H1 (cell line): ENCODE measurements at regions not wholly inside any gene's neighbourhood (a gene's known extent, or its start where the extent isn't known, plus 50 kb on each side); places are given as distances from the start of the nearest gene placed in this dataset.

Experiments
- CTCF ChIA-PET: fragments of 300-600 bp; sonication (Branson Sonifier 250); formaldehyde crosslinking; loops from one replicate; lab custom pipeline; 2021; ENCODE audit not compliant: partially characterized antibody; lab: Charles Lee
- POLR2A ChIA-PET: fragments of 300-600 bp; sonication (Branson Sonifier 250); formaldehyde crosslinking; loops from one replicate; lab custom pipeline; 2021; ENCODE audit warnings: inconsistent platforms; ENCODE audit not compliant: partially characterized antibody; lab: Charles Lee
- DNase-seq, 2 experiments: peaks; one replicate each; pipeline versions ENCODE4 v3.0.0 to v3.0.0-alpha.2; 2010 to 2022; ENCODE audit warnings: low spot score in 2 of 2, low read depth in 1 of 2, mixed read lengths in 1 of 2
- FAIRE-seq: peaks from 2 replicates; lab custom pipeline; 2011; peaks lifted over from hg19 to GRCh38; lab: Jason Lieb, UNC
- H2AFZ ChIP-seq: 2 replicates; pipeline ENCODE4 v1.8.1; 2012; ENCODE audit warnings: low read length, inconsistent platforms
- H2AK5ac ChIP-seq: 2 replicates; pipeline ENCODE4 v1.6.1; 2013; ENCODE audit warnings: low read depth, low read length
- H2BK120ac ChIP-seq: replicated peaks from 2 replicates; pipeline ENCODE3; 2013; ENCODE audit warnings: low read depth, low read length, inconsistent platforms
- H2BK12ac ChIP-seq: 2 replicates; pipeline ENCODE4 v1.6.1; 2013; ENCODE audit warnings: low read depth, low read length
- H2BK15ac ChIP-seq: 2 replicates; pipeline ENCODE4 v1.6.1; 2013; ENCODE audit warnings: low read length
- H2BK20ac ChIP-seq: 2 replicates; pipeline ENCODE4 v1.6.1; 2013; ENCODE audit warnings: low read length
- H2BK5ac ChIP-seq: 2 replicates; pipeline ENCODE4 v1.6.1; 2013; ENCODE audit warnings: low read depth, low read length
- H3K14ac ChIP-seq: 2 replicates; pipeline ENCODE4 v1.6.1; 2013; ENCODE audit warnings: inconsistent platforms; ENCODE audit not compliant: insufficient read length
- H3K18ac ChIP-seq: 2 replicates; pipeline ENCODE4 v1.6.1; 2013; ENCODE audit warnings: low read length; ENCODE audit errors: extremely low read depth
- H3K23ac ChIP-seq: 2 replicates; pipeline ENCODE4 v1.6.1; 2013; ENCODE audit warnings: inconsistent platforms; ENCODE audit not compliant: insufficient read length
- H3K23me2 ChIP-seq: 2 replicates; pipeline ENCODE4 v1.6.1; 2013; ENCODE audit warnings: low read depth, low read length
- H3K27ac ChIP-seq: 2 replicates; pipeline ENCODE4 v1.6.1; 2011; ENCODE audit warnings: low read depth, low read length, inconsistent platforms
- H3K27me3 ChIP-seq, 4 experiments: replicated peaks in 1 of 4; 1 replicate in 1 of 4; 2 replicates in 3 of 4; pipeline versions ENCODE4 v1.6.1 to v1.8.1; 2011 to 2013; ENCODE audit warnings: low read length in 3 of 4, mild to moderate bottlenecking in 3 of 4, inconsistent platforms in 2 of 4, mixed read lengths in 2 of 4, moderate library complexity in 1 of 4; ENCODE audit not compliant: control insufficient read depth in 3 of 4, insufficient read depth in 3 of 4; ENCODE audit errors: extremely low read depth in 1 of 4
- H3K36me3 ChIP-seq, 4 experiments: 2 replicates each; pipeline versions ENCODE4 v1.6.1 to v1.8.1; 2011 to 2013; ENCODE audit warnings: mild to moderate bottlenecking in 4 of 4, low read length in 3 of 4, moderate library complexity in 2 of 4, control low read depth in 1 of 4, inconsistent platforms in 1 of 4; ENCODE audit not compliant: insufficient read depth in 4 of 4, control insufficient read depth in 2 of 4
- H3K4ac ChIP-seq: replicated peaks from 2 replicates; pipeline ENCODE3; 2013; ENCODE audit warnings: low read length, low read depth, mixed read lengths, inconsistent platforms; ENCODE audit not compliant: insufficient read length
- H3K4me1 ChIP-seq, 4 experiments: replicated peaks in 1 of 4; 1 replicate in 1 of 4; 2 replicates in 3 of 4; pipeline versions ENCODE4 v1.6.1 to v1.8.1; 2011 to 2013; ENCODE audit warnings: low read length in 3 of 4, inconsistent platforms in 2 of 4, mixed read lengths in 1 of 4; ENCODE audit not compliant: insufficient read depth in 4 of 4, control insufficient read depth in 3 of 4
- H3K4me2 ChIP-seq, 2 experiments: 2 replicates each; pipeline versions ENCODE4 v1.6.1 to v1.8.1; 2011 to 2013; ENCODE audit warnings: low read depth in 2 of 2, low read length in 2 of 2, control low read depth in 1 of 2, inconsistent platforms in 1 of 2, mild to moderate bottlenecking in 1 of 2; ENCODE audit not compliant: insufficient read depth in 1 of 2
- H3K4me3 ChIP-seq, 4 experiments: fragments of 200-600, 300-600 bp in 1 of 4; sonication (generic), shearing (Covaris generic), sonication (Bioruptor Twin) in 1 of 4; 2 replicates each; pipeline versions ENCODE4 v1.5.1 to v1.8.1; 2011 to 2016; ENCODE audit warnings: low read length in 4 of 4, low read depth in 3 of 4, control low read depth in 2 of 4, inconsistent platforms in 2 of 4, mild to moderate bottlenecking in 2 of 4, mixed read lengths in 1 of 4, moderate library complexity in 1 of 4; ENCODE audit not compliant: insufficient read depth in 2 of 4; ENCODE audit errors: extremely low read depth in 1 of 4
- H3K56ac ChIP-seq: replicated peaks from 2 replicates; pipeline ENCODE3; 2013; ENCODE audit warnings: low read depth, mild to moderate bottlenecking, mixed read lengths, low read length, inconsistent platforms; ENCODE audit not compliant: insufficient read length
- H3K79me1 ChIP-seq: 2 replicates; pipeline ENCODE4 v1.6.1; 2013; ENCODE audit warnings: low read depth, low read length, control low read depth
- H3K79me2 ChIP-seq, 2 experiments: 2 replicates each; pipeline versions ENCODE4 v1.6.1 to v1.8.1; 2012 to 2013; ENCODE audit warnings: low read length in 2 of 2, mild to moderate bottlenecking in 2 of 2, inconsistent platforms in 1 of 2; ENCODE audit not compliant: insufficient read depth in 2 of 2, control insufficient read depth in 1 of 2
- H3K9ac ChIP-seq, 4 experiments: replicated peaks in 1 of 4; 1 replicate in 1 of 4; 2 replicates in 3 of 4; pipeline versions ENCODE4 v1.6.1 to v1.8.1; 2011 to 2013; ENCODE audit warnings: low read depth in 3 of 4, low read length in 3 of 4, control low read depth in 2 of 4, mild to moderate bottlenecking in 2 of 4, moderate library complexity in 2 of 4, inconsistent platforms in 1 of 4; ENCODE audit errors: extremely low read depth in 1 of 4
- H3K9me3 ChIP-seq, 2 experiments: 2 replicates each; pipeline versions ENCODE4 v1.6.1 to v1.8.1; 2012 to 2013; ENCODE audit warnings: mild to moderate bottlenecking in 2 of 2, moderate library complexity in 2 of 2, control low read depth in 1 of 2, inconsistent platforms in 1 of 2, low read depth in 1 of 2, low read length in 1 of 2, mixed read lengths in 1 of 2; ENCODE audit not compliant: insufficient read depth in 2 of 2
- H4K20me1 ChIP-seq, 2 experiments: replicated peaks in 1 of 2; 2 replicates each; pipeline versions ENCODE3 to v1.8.1; 2011 to 2013; ENCODE audit warnings: inconsistent platforms in 2 of 2, low read length in 2 of 2, mild to moderate bottlenecking in 1 of 2; ENCODE audit not compliant: insufficient read depth in 2 of 2, control insufficient read depth in 1 of 2
- H4K5ac ChIP-seq: 2 replicates; pipeline ENCODE4 v1.6.1; 2013; ENCODE audit warnings: low read length, low read depth, mixed read lengths, inconsistent platforms; ENCODE audit not compliant: insufficient read length
- H4K8ac ChIP-seq: 2 replicates; pipeline ENCODE4 v1.8.0; 2013; ENCODE audit warnings: mild to moderate bottlenecking, moderate library complexity, low read length, inconsistent platforms; ENCODE audit not compliant: insufficient read depth; ENCODE audit errors: extremely low read depth
- H4K91ac ChIP-seq: replicated peaks from 2 replicates; pipeline ENCODE3; 2013; ENCODE audit warnings: low read length, mixed read lengths, inconsistent platforms; ENCODE audit not compliant: insufficient read length
- CBX8 ChIP-seq: fragments of 300-800, 300-1000 bp; sonication (generic); IDR thresholded peaks from 2 replicates; pipeline ENCODE4 v1.7.1; 2016; ENCODE audit warnings: low read depth, low read length, borderline replicate concordance
- CEBPB ChIP-seq: IDR thresholded peaks from 2 replicates; pipeline ENCODE4 v1.6.1; 2012; ENCODE audit warnings: low read depth, low read length
- CHD1 ChIP-seq: IDR thresholded peaks from 2 replicates; pipeline ENCODE4 v1.6.1; 2012; ENCODE audit warnings: low read depth, low read length, improper control_type of control experiment
- CHD2 ChIP-seq: IDR thresholded peaks from 2 replicates; pipeline ENCODE4 v1.6.1; 2012; ENCODE audit warnings: low read length, improper control_type of control experiment
- CREB1 ChIP-seq: IDR thresholded peaks from 2 replicates; pipeline ENCODE4 v1.6.1; 2012; ENCODE audit warnings: inconsistent platforms
- E2F6 ChIP-seq: IDR thresholded peaks from 2 replicates; pipeline ENCODE4 v1.6.1; 2012; ENCODE audit warnings: inconsistent platforms
- HDAC6 ChIP-seq: IDR thresholded peaks from one replicate; pipeline ENCODE4 v1.7.1; 2012; ENCODE audit warnings: low read depth, mild to moderate bottlenecking, inconsistent platforms, low read length, moderate library complexity
- JUND ChIP-seq: IDR thresholded peaks from 2 replicates; pipeline ENCODE4 v1.6.1; 2011; ENCODE audit warnings: mild to moderate bottlenecking, improper control_type of control experiment, low read length
- NRF1 ChIP-seq: IDR thresholded peaks from 2 replicates; pipeline ENCODE4 v1.6.1; 2011; ENCODE audit warnings: mild to moderate bottlenecking, low read depth, low read length, improper control_type of control experiment
- PHF8 ChIP-seq: fragments of 200-600 bp; sonication (generic); conservative IDR thresholded peaks from 2 replicates; pipeline ENCODE4 v1.7.1; 2012; ENCODE audit warnings: low read depth, mild to moderate bottlenecking, inconsistent platforms, low read length, moderate library complexity
- POLR2AphosphoS5 ChIP-seq: IDR thresholded peaks from 2 replicates; pipeline ENCODE4 v1.6.1; 2011; ENCODE audit warnings: low read depth, low read length
- RAD21 ChIP-seq, 2 experiments: IDR thresholded peaks in 1 of 2; conservative IDR thresholded peaks in 1 of 2; 2 replicates each; pipeline ENCODE4 v1.6.1; 2011; ENCODE audit warnings: low read depth in 2 of 2, low read length in 2 of 2, improper control_type of control experiment in 1 of 2, inconsistent platforms in 1 of 2, mild to moderate bottlenecking in 1 of 2, moderate library complexity in 1 of 2
- SIX5 ChIP-seq: IDR thresholded peaks from 2 replicates; pipeline ENCODE4 v1.6.1; 2011; ENCODE audit warnings: mild to moderate bottlenecking, low read depth, low read length
- SP2 ChIP-seq: IDR thresholded peaks from 2 replicates; pipeline ENCODE4 v1.6.1; 2012; ENCODE audit warnings: mild to moderate bottlenecking, low read length, inconsistent platforms
- TAF1 ChIP-seq: IDR thresholded peaks from 2 replicates; pipeline ENCODE4 v1.6.1; 2011; ENCODE audit warnings: mild to moderate bottlenecking, low read depth, low read length
- TCF12 ChIP-seq: IDR thresholded peaks from 2 replicates; pipeline ENCODE4 v1.6.1; 2011; ENCODE audit warnings: low read depth, mild to moderate bottlenecking, low read length
- TEAD4 ChIP-seq: IDR thresholded peaks from 2 replicates; pipeline ENCODE4 v1.6.1; 2012; ENCODE audit warnings: low read depth, low read length, inconsistent platforms, mixed read lengths
- WGBS, 2 experiments: shearing (Covaris generic) in 1 of 2; methylation state at CpG; one replicate each; pipeline versions ENCODE4 v1.1.6 to v1.1.7; 2013 to 2015; ENCODE audit warnings: low lambda C conversion rate in 2 of 2, mixed read lengths in 2 of 2, inconsistent platforms in 1 of 2, low coverage in 1 of 2, missing lambda C conversion rate in 1 of 2; ENCODE audit not compliant: insufficient replicate concordance in 2 of 2, insufficient coverage in 1 of 2, insufficient read length in 1 of 2; ENCODE audit errors: extremely low coverage in 1 of 2, missing lambda C conversion rate in 1 of 2; 5-methylcytosine and 5-hydroxymethylcytosine counted together

- H2AK5ac ChIP-seq: no peak overlapping the region
- H3K23ac ChIP-seq: no peak overlapping the region
- H4K91ac ChIP-seq: no peak overlapping the region
- no peak overlapping the region for H3K14ac ChIP-seq
- H3K23me2 ChIP-seq: 0 out of 2 replicates have a peak, but pooled peaks cover 1% of the 10 kb centered on the region
- H2BK15ac ChIP-seq: no peak overlapping the region
- no peak overlapping the region for H2BK5ac ChIP-seq
- no peaks in the 10 kb centered on the region for H3K27me3 ChIP-seq
- no peaks in the 10 kb centered on the region for H3K36me3 ChIP-seq
- H3K79me1 ChIP-seq: no peaks in the 10 kb centered on the region
- no peak overlapping the region for H2BK120ac ChIP-seq
- no peak overlapping the region for H3K4me3 ChIP-seq
- POLR2A ChIA-PET: no interaction called here
- CTCF ChIA-PET: no interaction called here
- no peak overlapping the region for H2BK20ac ChIP-seq
- H3K56ac ChIP-seq: no peak overlapping the region
- no peaks in the 10 kb centered on the region for H3K9me3 ChIP-seq
- WGBS, 2 experiments: 73% methylated on average over 1 of the region's 1 CpG; no CpG with 5 or more reads in 1 of the 2 experiments
- H4K20me1 ChIP-seq: no peaks in the 10 kb centered on the region
- no peaks in the 10 kb centered on the region for H3K4me1 ChIP-seq
- no peak overlapping the region for H4K5ac ChIP-seq
- no peaks in the 10 kb centered on the region for H3K79me2 ChIP-seq
- no peak overlapping the region for H3K9ac ChIP-seq
- H2AFZ ChIP-seq: no peak overlapping the region
- FAIRE-seq (no peak), DNase-seq (no peak)
- H2BK12ac ChIP-seq: no peak overlapping the region
- H3K18ac ChIP-seq: no peak overlapping the region
- no peak overlapping the region for H3K4me2 ChIP-seq
- H3K4ac ChIP-seq: no peak overlapping the region
- no peak overlapping the region for H4K8ac ChIP-seq
- H3K27ac ChIP-seq: no peak overlapping the region
- no peak for TF ChIP-seq POLR2AphosphoS5
- no peak for TF ChIP-seq CBX8
- no peak for TF ChIP-seq TAF1
- no peak for TF ChIP-seq E2F6
- no peak for TF ChIP-seq PHF8
- no peak for TF ChIP-seq CHD2
- TF ChIP-seq CEBPB: no peak
- TF ChIP-seq CHD1: no peak
- TF ChIP-seq JUND: no peak
- TF ChIP-seq TEAD4: no peak
- no peak for TF ChIP-seq NRF1
- TF ChIP-seq HDAC6: no peak
- no peak for TF ChIP-seq TCF12
- TF ChIP-seq CREB1: no peak
- TF ChIP-seq SP2: no peak
- TF ChIP-seq SIX5: no peak
- TF ChIP-seq RAD21 (IDR thresholded peaks at IDR 0.05 in 1 of 2, conservative IDR thresholded peaks at IDR 0.05 in 1 of 2; ENCODE audit: low read depth in 2 of 2, low read length in 2 of 2): no peak
These were observed 454.2 kb downstream of the GBE1 start for GRCh38 chr3:81307221-81307620.
